Ishikawa (cell line): ENCODE measurements at regions not wholly inside any gene's neighbourhood (a gene's known extent, or its start where the extent isn't known, plus 50 kb on each side); places are given as distances from the start of the nearest gene placed in this dataset.

ENCODE experiments used
- CEBPB ChIP-seq: IDR thresholded peaks from 2 replicates; pipeline ENCODE4 v1.6.1; 2012
- CREB1 ChIP-seq: IDR thresholded peaks from 2 replicates; pipeline ENCODE4 v1.6.1; 2012; ENCODE audit warnings: low read depth
- EGR1 ChIP-seq: IDR thresholded peaks from 2 replicates; pipeline ENCODE4 v1.6.1; 2012
- EP300 ChIP-seq: IDR thresholded peaks from 2 replicates; pipeline ENCODE4 v1.6.1; 2012; ENCODE audit warnings: borderline replicate concordance
- FOXM1 ChIP-seq: IDR thresholded peaks from 2 replicates; pipeline ENCODE4 v1.6.1; 2012; ENCODE audit warnings: low read depth, borderline replicate concordance
- MAX ChIP-seq: IDR thresholded peaks from 2 replicates; pipeline ENCODE4 v1.6.1; 2012
- NFIC ChIP-seq: IDR thresholded peaks from 2 replicates; pipeline ENCODE4 v1.6.1; 2012
- RAD21 ChIP-seq: IDR thresholded peaks from 2 replicates; pipeline ENCODE4 v1.6.1; 2012; ENCODE audit warnings: low read depth
- REST ChIP-seq: IDR thresholded peaks from 2 replicates; pipeline ENCODE4 v1.6.1; 2012; ENCODE audit warnings: low read depth, mild to moderate bottlenecking
- TAF1 ChIP-seq: IDR thresholded peaks from 2 replicates; pipeline ENCODE4 v1.6.1; 2012; ENCODE audit warnings: low read depth, mild to moderate bottlenecking
- TCF12 ChIP-seq: IDR thresholded peaks from 2 replicates; pipeline ENCODE4 v1.6.1; 2012; ENCODE audit warnings: low read depth
- TEAD4 ChIP-seq: IDR thresholded peaks from 2 replicates; pipeline ENCODE4 v1.6.1; 2012
- USF1 ChIP-seq: IDR thresholded peaks from 2 replicates; pipeline ENCODE4 v1.6.1; 2012
- YY1 ChIP-seq: IDR thresholded peaks from 2 replicates; pipeline ENCODE4 v1.6.1; 2012; ENCODE audit warnings: low read depth
- ZBTB7A ChIP-seq: IDR thresholded peaks from 2 replicates; pipeline ENCODE4 v1.6.1; 2012; ENCODE audit warnings: low read depth

GRCh38 chr6:40252531-40253258 is 318.4 kb upstream of the MOCS1 start:
- no peak for TF ChIP-seq RAD21
- no peak for TF ChIP-seq NFIC
- TF ChIP-seq EP300, result no peak
- TF ChIP-seq REST, result no peak
- no peak for TF ChIP-seq YY1
- TF ChIP-seq CREB1, result no peak
- TF ChIP-seq TEAD4, result no peak
- no peak for TF ChIP-seq MAX
- no peak for TF ChIP-seq TAF1
- TF ChIP-seq CEBPB, result no peak
- no peak for TF ChIP-seq EGR1
- TF ChIP-seq TCF12, result no peak
- TF ChIP-seq USF1, result no peak
- no peak for TF ChIP-seq FOXM1
- TF ChIP-seq ZBTB7A, result no peak

- no peak for TF ChIP-seq FOXM1
- no peak for TF ChIP-seq YY1
- no peak for TF ChIP-seq RAD21
- TF ChIP-seq USF1, result no peak
- no peak for TF ChIP-seq ZBTB7A
- TF ChIP-seq CEBPB, result no peak
- no peak for TF ChIP-seq TAF1
- no peak for TF ChIP-seq EP300
- TF ChIP-seq CREB1, result no peak
- no peak for TF ChIP-seq TEAD4
- TF ChIP-seq NFIC, result no peak
- no peak for TF ChIP-seq MAX
- no peak for TF ChIP-seq REST
- TF ChIP-seq TCF12, result no peak
- TF ChIP-seq EGR1, result no peak
These were observed 317.5 kb upstream of the MOCS1 start for GRCh38 chr6:40251637-40252300.

- no peak for TF ChIP-seq CEBPB
- no peak for TF ChIP-seq REST
- TF ChIP-seq EP300, result no peak
- no peak for TF ChIP-seq RAD21
- TF ChIP-seq CREB1, result no peak
These were observed 315.7 kb upstream of the MOCS1 start for GRCh38 chr6:40249935-40250334.

- TF ChIP-seq NFIC, result no peak
- TF ChIP-seq REST, result no peak
- TF ChIP-seq RAD21, result no peak
- TF ChIP-seq TAF1, result no peak
- TF ChIP-seq MAX, result no peak
- TF ChIP-seq FOXM1, result no peak
- no peak for TF ChIP-seq CREB1
- no peak for TF ChIP-seq YY1
- no peak for TF ChIP-seq TEAD4
- TF ChIP-seq CEBPB, result no peak
- TF ChIP-seq EGR1, result no peak
- TF ChIP-seq ZBTB7A, result no peak
- TF ChIP-seq TCF12, result no peak
- no peak for TF ChIP-seq USF1
- TF ChIP-seq EP300, result no peak
These were observed 313.4 kb upstream of the MOCS1 start for GRCh38 chr6:40247516-40248115.
